Prostate gland (tissue), 2 donors: ENCODE measurements at regions not wholly inside any gene's neighbourhood (a gene's known extent, or its start where the extent isn't known, plus 50 kb on each side); places are given as distances from the start of the nearest gene placed in this dataset.

Experiments used
- DNase-seq: peaks from one replicate; pipeline ENCODE4 v3.0.0-alpha.2; 2019; ENCODE audit warnings: low spot score
- H3K27ac ChIP-seq, 2 donors: fragments of 200-600 bp; sonication (generic); 2 replicates each; pipeline ENCODE4 v1.5.1; 2017 to 2019
- H3K27me3 ChIP-seq: fragments of 200-600 bp; sonication (generic); replicated peaks from 2 replicates; pipeline ENCODE4 v1.5.1; 2019; ENCODE audit not compliant: insufficient read depth
- H3K36me3 ChIP-seq, 2 donors: fragments of 200-600 bp; sonication (generic); 1 replicate in 1 of 2; 2 replicates in 1 of 2; pipeline versions ENCODE4 v1.5.1 to v1.8.1; 2017 to 2019
- H3K4me1 ChIP-seq: fragments of 200-600 bp; sonication (generic); replicated peaks from 2 replicates; pipeline ENCODE4 v1.5.1; 2019
- H3K4me3 ChIP-seq, 2 donors: fragments of 200-600 bp; sonication (generic); 2 replicates each; pipeline ENCODE4 v1.5.1; 2017 to 2019
- H3K9me3 ChIP-seq: fragments of 200-600 bp; sonication (generic); 2 replicates; pipeline ENCODE4 v1.5.1; 2017
- POLR2A ChIP-seq: fragments of 450-650 bp; IDR thresholded peaks from one replicate; pipeline ENCODE4 v1.6.1; 2016; ENCODE audit warnings: antibody characterized with exemption, mild to moderate bottlenecking
- POLR2AphosphoS5 ChIP-seq: sonication (generic); formaldehyde crosslinking; IDR thresholded peaks from one replicate; pipeline ENCODE4 v1.6.1; 2017; ENCODE audit warnings: antibody characterized with exemption
- WGBS: methylation state at CpG from one replicate; pipeline ENCODE4 v1.1.5; 2018; 5-methylcytosine and 5-hydroxymethylcytosine counted together
- intact Hi-C: fragments of 100-400 bp; cut with DNase I; formaldehyde crosslinking; loops from one replicate; pipeline ENCODE4 v1.14.2; 2022
- TF ChIP-seq, protein P1 (sequence below), 4 experiments: fragments of 200-600 bp in 2 of 4; fragments of 450-650 bp in 2 of 4; sonication (generic) in 2 of 4; IDR thresholded peaks; 1 replicate in 3 of 4; 2 replicates in 1 of 4; pipeline ENCODE4 v1.5.1; 2016 to 2019; ENCODE audit warnings: antibody characterized with exemption in 4 of 4, mild to moderate bottlenecking in 2 of 4, moderate library complexity in 2 of 4

GRCh38 chr9:24738421-24738961, 192.8 kb upstream of the IZUMO3 start:
- WGBS: 91% methylated on average over 21 of the region's 29 CpGs
- TF ChIP-seq POLR2AphosphoS5: no peak
- TF ChIP-seq, protein P1, sequence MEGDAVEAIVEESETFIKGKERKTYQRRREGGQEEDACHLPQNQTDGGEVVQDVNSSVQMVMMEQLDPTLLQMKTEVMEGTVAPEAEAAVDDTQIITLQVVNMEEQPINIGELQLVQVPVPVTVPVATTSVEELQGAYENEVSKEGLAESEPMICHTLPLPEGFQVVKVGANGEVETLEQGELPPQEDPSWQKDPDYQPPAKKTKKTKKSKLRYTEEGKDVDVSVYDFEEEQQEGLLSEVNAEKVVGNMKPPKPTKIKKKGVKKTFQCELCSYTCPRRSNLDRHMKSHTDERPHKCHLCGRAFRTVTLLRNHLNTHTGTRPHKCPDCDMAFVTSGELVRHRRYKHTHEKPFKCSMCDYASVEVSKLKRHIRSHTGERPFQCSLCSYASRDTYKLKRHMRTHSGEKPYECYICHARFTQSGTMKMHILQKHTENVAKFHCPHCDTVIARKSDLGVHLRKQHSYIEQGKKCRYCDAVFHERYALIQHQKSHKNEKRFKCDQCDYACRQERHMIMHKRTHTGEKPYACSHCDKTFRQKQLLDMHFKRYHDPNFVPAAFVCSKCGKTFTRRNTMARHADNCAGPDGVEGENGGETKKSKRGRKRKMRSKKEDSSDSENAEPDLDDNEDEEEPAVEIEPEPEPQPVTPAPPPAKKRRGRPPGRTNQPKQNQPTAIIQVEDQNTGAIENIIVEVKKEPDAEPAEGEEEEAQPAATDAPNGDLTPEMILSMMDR (IDR thresholded peaks at IDR 0.05): no peak
- TF ChIP-seq POLR2A: no peak

GRCh38 chr9:24731754-24732153, 186.1 kb upstream of the IZUMO3 start:
- Histone ChIP-seq H3K36me3 (no peaks in the 10 kb centered on the region), H3K27me3 (no peaks in the 10 kb centered on the region), H3K4me1 (no peaks in the 10 kb centered on the region), H3K27ac (no peak overlapping the region), H3K9me3 (no peaks in the 10 kb centered on the region), H3K4me3 (no peak overlapping the region)
- intact Hi-C loops: no loop called here
- WGBS: 53% methylated on average over 1 of the region's 1 CpG
- no peak for TF ChIP-seq POLR2A
- no peak for TF ChIP-seq POLR2AphosphoS5
- TF ChIP-seq, protein P1 (IDR thresholded peaks at IDR 0.05): no peak
- no peak for DNase-seq

More at GRCh38 chr9:24738421-24738961, 192.8 kb upstream of the IZUMO3 start:
- H3K36me3 ChIP-seq: no peaks in the 10 kb centered on the region
- no peak overlapping the region for H3K4me3 ChIP-seq
- H3K27ac ChIP-seq: no peak overlapping the region
- H3K9me3 ChIP-seq: no peaks in the 10 kb centered on the region
- DNase-seq: no peak
- no peaks in the 10 kb centered on the region for H3K4me1 ChIP-seq
- no peaks in the 10 kb centered on the region for H3K27me3 ChIP-seq
- intact Hi-C loops: no loop called here

GRCh38 chr9:24721621-24722020, 175.9 kb upstream of the IZUMO3 start:
- Histone ChIP-seq H3K4me1 (no peaks in the 10 kb centered on the region), H3K36me3 (no peaks in the 10 kb centered on the region), H3K4me3 (no peak overlapping the region), H3K9me3 (no peaks in the 10 kb centered on the region), H3K27me3 (no peaks in the 10 kb centered on the region), H3K27ac (no peak overlapping the region)
- WGBS: 19% methylated on average over 1 of the region's 1 CpG
- intact Hi-C loops: no loop called here
- TF ChIP-seq POLR2A (no peak), POLR2AphosphoS5 (no peak)
- TF ChIP-seq, protein P1 (IDR thresholded peaks at IDR 0.05): no peak
- no peak for DNase-seq

GRCh38 chr9:24712206-24712605, 166.5 kb upstream of the IZUMO3 start:
- no peaks in the 10 kb centered on the region for H3K36me3 ChIP-seq
- no peak overlapping the region for H3K27ac ChIP-seq
- H3K27me3 ChIP-seq: no peaks in the 10 kb centered on the region
- TF ChIP-seq POLR2AphosphoS5: no peak
- TF ChIP-seq POLR2A: no peak
- TF ChIP-seq, protein P1 (IDR thresholded peaks at IDR 0.05): no peak
- WGBS: 13% methylated on average over 2 of the region's 2 CpGs
- DNase-seq: no peak
- no peak overlapping the region for H3K4me3 ChIP-seq
- no peaks in the 10 kb centered on the region for H3K9me3 ChIP-seq
- intact Hi-C loops: no loop called here
- no peaks in the 10 kb centered on the region for H3K4me1 ChIP-seq

- TF ChIP-seq POLR2A: no peak
- DNase-seq: no peak
- Histone ChIP-seq H3K27me3 (no peaks in the 10 kb centered on the region), H3K27ac (no peak overlapping the region), H3K4me1 (no peaks in the 10 kb centered on the region), H3K4me3 (no peak overlapping the region), H3K9me3 (no peaks in the 10 kb centered on the region), H3K36me3 (no peaks in the 10 kb centered on the region)
- WGBS: 98% methylated on average over 2 of the region's 2 CpGs
- intact Hi-C loops: no loop called here
Measured at GRCh38 chr9:24708814-24709213, 163.1 kb upstream of the IZUMO3 start.
